ENCODE measurements at regions not wholly inside any gene's neighbourhood (a gene's known extent, or its start where the extent isn't known, plus 50 kb on each side); places are given as distances from the start of the nearest gene placed in this dataset.

DNA sequence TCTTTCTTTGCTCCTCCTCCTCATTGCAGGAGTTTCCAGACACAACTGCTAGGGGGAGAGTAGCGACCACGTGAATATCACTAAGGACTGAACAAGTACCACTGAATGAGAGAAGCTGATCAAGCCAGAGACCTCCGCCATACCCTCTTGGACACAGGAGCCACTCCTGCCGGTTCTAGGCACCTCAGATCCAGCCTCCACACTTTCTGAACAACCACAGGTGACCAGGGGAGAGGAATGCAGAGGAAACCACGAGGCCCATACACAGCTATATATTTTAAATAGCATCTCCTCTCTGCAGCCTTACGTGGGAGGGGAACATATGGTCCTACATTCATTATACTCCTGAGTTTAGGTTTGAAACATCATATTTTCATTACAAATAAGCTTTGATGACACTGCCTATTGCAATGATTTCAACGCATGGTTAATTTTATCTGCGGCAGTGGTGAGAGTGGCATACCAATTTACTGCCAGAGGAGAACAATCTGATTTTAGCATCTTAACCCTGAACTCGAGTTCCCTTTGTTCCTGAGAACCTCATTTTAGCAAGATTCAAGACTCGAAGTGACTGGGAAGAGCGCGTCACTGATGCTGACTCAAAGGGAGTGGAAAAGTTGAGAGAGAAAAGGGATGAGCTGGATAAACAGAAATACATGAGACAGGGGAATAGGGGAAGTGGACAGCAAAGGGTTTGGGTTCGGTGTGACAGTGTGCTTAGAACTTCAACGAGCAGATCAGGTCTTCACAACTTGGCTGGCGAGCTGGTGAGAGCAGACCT, 231.7 kb upstream of the PPARGC1A start:
- no peak overlapping the region for H3K4me3 ChIP-seq (ENCODE audit: low read depth, low read length, poor library complexity, severe bottlenecking)
- no peaks in the 10 kb centered on the region for H3K36me3 ChIP-seq (ENCODE audit: insufficient read depth, low read length)
- H3K79me2 ChIP-seq (ENCODE audit: insufficient read depth, low read depth, low read length) = no peaks in the 10 kb centered on the region
- no peaks in the 10 kb centered on the region for H3K4me1 ChIP-seq (ENCODE audit: insufficient read depth, low read length, poor library complexity, severe bottlenecking)
- H3K9me2 ChIP-seq (ENCODE audit: insufficient read depth, low read length) = no peaks in the 10 kb centered on the region
- no peaks in the 10 kb centered on the region for H3K9me3 ChIP-seq (ENCODE audit: low read length)
- no TSS peak for BruUV-seq (replicated peaks)
- no peak for TF ChIP-seq EZH2phosphoT487 (IDR thresholded peaks at IDR 0.05; ENCODE audit: borderline replicate concordance, low read depth, low read length)
- TF ChIP-seq CTCF (conservative IDR thresholded peaks at IDR 0.05; ENCODE audit: low read length) = no peak
- intact Hi-C loops (cut with micrococcal nuclease; ENCODE audit: unreplicated experiment) = no loop called here
- H4K20me1 ChIP-seq (ENCODE audit: insufficient read depth, low read length) = no peaks in the 10 kb centered on the region
- DNase-seq (ENCODE audit: low spot score) = no peak
- ChIA-PET POLR2A (interaction anchor here (0.9 kb wide), 1 partner anchor 12 kb away, joined by 4 read pairs; no protein-coding TSS in a partner anchor), CTCF (ENCODE audit: unreplicated experiment) (no interaction called here)
- H2AFZ ChIP-seq (ENCODE audit: low read length) = no peak overlapping the region
- H3K27ac ChIP-seq (ENCODE audit: low read depth, low read length, poor library complexity, severe bottlenecking) = no peak overlapping the region
- no peak overlapping the region for H3K4me2 ChIP-seq (ENCODE audit: low read length)

DNA sequence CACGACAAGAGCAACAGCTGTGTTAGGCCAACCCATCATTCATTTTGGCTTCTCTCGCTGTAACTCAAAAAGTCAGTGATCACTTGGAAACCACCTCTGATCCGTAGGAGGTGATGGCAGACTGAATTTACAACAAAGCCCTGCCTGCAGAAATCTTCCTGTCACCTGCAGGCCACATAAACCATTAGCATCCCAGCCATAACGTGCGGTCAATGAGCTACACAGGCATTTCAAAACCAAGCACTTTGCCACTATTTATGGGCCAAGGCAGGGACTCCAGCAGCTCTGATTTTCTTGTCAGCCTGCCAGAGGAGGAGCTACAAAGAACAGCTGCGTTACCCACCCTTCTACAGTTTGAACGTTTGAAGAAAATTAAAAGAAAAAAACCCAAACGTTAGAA, 228.1 kb upstream of the PPARGC1A start:
- POLR2A ChIA-PET = interaction anchor here (0.5 kb wide), 1 partner anchor 852 kb away, joined by 5 read pairs; no protein-coding TSS in a partner anchor
- no TSS peak for BruUV-seq (replicated peaks)
- Histone ChIP-seq H3K4me1 (ENCODE audit: insufficient read depth, low read length, poor library complexity, severe bottlenecking) (no peaks in the 10 kb centered on the region), H3K9me2 (ENCODE audit: insufficient read depth, low read length) (no peaks in the 10 kb centered on the region), H3K4me3 (ENCODE audit: low read depth, low read length, poor library complexity, severe bottlenecking) (no peak overlapping the region), H2AFZ (ENCODE audit: low read length) (no peak overlapping the region), H3K4me2 (ENCODE audit: low read length) (no peak overlapping the region), H3K36me3 (ENCODE audit: insufficient read depth, low read length) (no peaks in the 10 kb centered on the region), H4K20me1 (ENCODE audit: insufficient read depth, low read length) (no peaks in the 10 kb centered on the region), H3K79me2 (ENCODE audit: insufficient read depth, low read depth, low read length) (no peaks in the 10 kb centered on the region), H3K9me3 (ENCODE audit: low read length) (no peaks in the 10 kb centered on the region), H3K27ac (ENCODE audit: low read depth, low read length, poor library complexity, severe bottlenecking) (no peak overlapping the region)
- intact Hi-C loops (cut with micrococcal nuclease; ENCODE audit: unreplicated experiment) = no loop called here
- TF ChIP-seq EZH2phosphoT487 (IDR thresholded peaks at IDR 0.05; ENCODE audit: borderline replicate concordance, low read depth, low read length) (no peak), CTCF (conservative IDR thresholded peaks at IDR 0.05; ENCODE audit: low read length) (no peak)
- CTCF ChIA-PET (ENCODE audit: unreplicated experiment) = no interaction called here
- DNase-seq (ENCODE audit: low spot score) = no peak

- no TSS peak for BruUV-seq (replicated peaks)
- POLR2A ChIA-PET = interaction anchor here (0.6 to 0.7 kb wide), 2 partner anchors 9 to 33 kb away, joined by 3 to 4 read pairs; no protein-coding TSS in a partner anchor
- Histone ChIP-seq H3K79me2 (ENCODE audit: insufficient read depth, low read depth, low read length) (no peaks in the 10 kb centered on the region), H3K9me2 (ENCODE audit: insufficient read depth, low read length) (no peaks in the 10 kb centered on the region), H2AFZ (ENCODE audit: low read length) (no peak overlapping the region), H3K27ac (ENCODE audit: low read depth, low read length, poor library complexity, severe bottlenecking) (no peak overlapping the region), H3K4me1 (ENCODE audit: insufficient read depth, low read length, poor library complexity, severe bottlenecking) (no peaks in the 10 kb centered on the region), H3K4me2 (ENCODE audit: low read length) (no peak overlapping the region), H3K4me3 (ENCODE audit: low read depth, low read length, poor library complexity, severe bottlenecking) (no peak overlapping the region), H4K20me1 (ENCODE audit: insufficient read depth, low read length) (no peaks in the 10 kb centered on the region), H3K36me3 (ENCODE audit: insufficient read depth, low read length) (no peaks in the 10 kb centered on the region), H3K9me3 (ENCODE audit: low read length) (no peaks in the 10 kb centered on the region)
- CTCF ChIA-PET (ENCODE audit: unreplicated experiment) = no interaction called here
- intact Hi-C loops (cut with micrococcal nuclease; ENCODE audit: unreplicated experiment) = no loop called here
- no peak for DNase-seq (ENCODE audit: low spot score)
- no peak for TF ChIP-seq CTCF (conservative IDR thresholded peaks at IDR 0.05; ENCODE audit: low read length)
- TF ChIP-seq EZH2phosphoT487 (IDR thresholded peaks at IDR 0.05; ENCODE audit: borderline replicate concordance, low read depth, low read length) = no peak
Observed at GRCh38 chr4:24116107-24116506, 226.3 kb upstream of the PPARGC1A start.
